KBM-7 (cell line): ENCODE measurements at regions not wholly inside any gene's neighbourhood (a gene's known extent, or its start where the extent isn't known, plus 50 kb on each side); places are given as distances from the start of the nearest gene placed in this dataset.
"Not testable (repeated sequence)": the region's sequence is repeated elsewhere in the genome, so short reads cannot be mapped to it uniquely, and the experiment has no call there.

Experiments used
- DNase-seq: peaks from one replicate; pipeline ENCODE4 v3.0.0-alpha.2; 2015
- in situ Hi-C: fragments of 300-500 bp; cut with MboI; formaldehyde crosslinking; loops from 2 replicates; pipeline ENCODE4 v1.14.3; 2020; ENCODE audit warnings: low sequenced_read_pairs, low pct_unique_long_range_greater_than_20kb, mixed read lengths

GRCh38 chr6:6469074-6469473 is 119.4 kb upstream of the LY86 start:
- no peak for DNase-seq
- in situ Hi-C loops: no loop called here

- in situ Hi-C loops: no loop called here
- DNase-seq: no peak
These were observed 118.4 kb upstream of the LY86 start for GRCh38 chr6:6470123-6470522.

- DNase-seq: no peak
- in situ Hi-C loops: no loop called here
These were observed 117.2 kb upstream of the LY86 start for GRCh38 chr6:6471276-6471675.

- in situ Hi-C loops: no loop called here
- DNase-seq: no peak
These were observed 114.2 kb upstream of the LY86 start for GRCh38 chr6:6474170-6474920.

- DNase-seq: no peak
- in situ Hi-C loops: no loop called here
These were observed 108.7 kb upstream of the LY86 start for GRCh38 chr6:6479785-6480184.

GRCh38 chr6:6482256-6482655 is 106.3 kb upstream of the LY86 start:
- in situ Hi-C loops: no loop called here
- DNase-seq: no peak

GRCh38 chr6:6483168-6483567 is 105.4 kb upstream of the LY86 start:
- in situ Hi-C loops: no loop called here
- DNase-seq: no peak

- DNase-seq: no peak
- in situ Hi-C loops: no loop called here
These were observed 104.8 kb upstream of the LY86 start for GRCh38 chr6:6483733-6484132.

- no peak for DNase-seq
- in situ Hi-C loops: no loop called here
These were observed 103.8 kb upstream of the LY86 start for GRCh38 chr6:6484681-6485080.

GRCh38 chr6:6486595-6486994 is 101.9 kb upstream of the LY86 start:
- in situ Hi-C loops: no loop called here
- no peak for DNase-seq

GRCh38 chr6:6491761-6492160 is 96.8 kb upstream of the LY86 start:
- DNase-seq: no peak
- in situ Hi-C loops: no loop called here

- in situ Hi-C loops: no loop called here
- DNase-seq: no peak
These were observed 95.8 kb upstream of the LY86 start for GRCh38 chr6:6492675-6493074.

GRCh38 chr6:6494139-6494538 is 94.4 kb upstream of the LY86 start:
- in situ Hi-C loops, DNase-seq: not testable (repeated sequence)

- in situ Hi-C loops: no loop called here
- DNase-seq: peak; percentile 60
These were observed 93.8 kb upstream of the LY86 start for GRCh38 chr6:6494677-6495076.

GRCh38 chr6:6495851-6496250 is 92.7 kb upstream of the LY86 start:
- DNase-seq: no peak
- in situ Hi-C loops: no loop called here

GRCh38 chr6:6497541-6497940 is 91.0 kb upstream of the LY86 start:
- in situ Hi-C loops: no loop called here
- DNase-seq: no peak

GRCh38 chr6:6497976-6498375 is 90.5 kb upstream of the LY86 start:
- DNase-seq: no peak
- in situ Hi-C loops: no loop called here

GRCh38 chr6:6503191-6503590 is 85.3 kb upstream of the LY86 start:
- in situ Hi-C loops: loop anchor here (25.0 kb wide), 1 partner anchor 441 kb away; no protein-coding TSS in a partner anchor
- peak; percentile 60 for DNase-seq

- DNase-seq: no peak
- in situ Hi-C loops: loop anchor here (25.0 kb wide), 1 partner anchor 443 kb away; no protein-coding TSS in a partner anchor
These were observed 83.4 kb upstream of the LY86 start for GRCh38 chr6:6505111-6505510.

GRCh38 chr6:6508643-6509042 is 79.9 kb upstream of the LY86 start:
- in situ Hi-C loops: loop anchor here (25.0 kb wide), 1 partner anchor 446 kb away; no protein-coding TSS in a partner anchor
- no peak for DNase-seq

- no peak for DNase-seq
- in situ Hi-C loops: loop anchor here (25.0 kb wide), 1 partner anchor 447 kb away; no protein-coding TSS in a partner anchor
These were observed 79.2 kb upstream of the LY86 start for GRCh38 chr6:6509284-6509683.
